ENCODE measurements at regions not wholly inside any gene's neighbourhood (a gene's known extent, or its start where the extent isn't known, plus 50 kb on each side); places are given as distances from the start of the nearest gene placed in this dataset.

DNA sequence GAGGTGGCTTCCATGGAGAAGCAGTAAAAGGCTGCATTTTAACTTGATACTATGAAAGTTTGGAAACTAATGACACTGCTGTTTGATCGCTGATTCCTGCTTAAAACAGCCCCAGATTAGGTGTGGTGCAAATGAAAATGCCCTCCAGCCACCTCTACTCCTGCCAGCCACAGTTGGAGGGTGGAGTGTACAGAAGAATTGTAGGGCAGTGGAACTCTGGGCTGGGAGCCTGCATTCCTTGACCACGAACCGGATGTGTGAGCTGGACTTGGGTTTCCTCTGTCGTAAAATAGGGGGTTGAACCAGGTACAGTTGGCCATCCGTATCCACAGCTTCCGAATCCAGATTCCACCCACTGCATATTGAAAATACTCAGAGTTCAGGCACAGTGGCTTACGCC is 84.6 kb upstream of the RFX8 start:
- H3K9ac ChIP-seq (ENCODE audit: insufficient read depth in 1 of 2, low read depth in 2 of 2, low read length in 2 of 2) = no peak overlapping the region
- no peaks in the 10 kb centered on the region for H3K9me3 ChIP-seq (replicated peaks; ENCODE audit: control insufficient read depth, insufficient read depth, low read depth, low read length)
- POLR2A ChIA-PET = no interaction called here
- DNase-seq (ENCODE audit: extremely low read depth in 1 of 4, low spot score in 3 of 4) = no peak
- H4K20me1 ChIP-seq (replicated peaks; ENCODE audit: control insufficient read depth, insufficient read depth, low read length) = no peaks in the 10 kb centered on the region
- H2AFZ ChIP-seq (ENCODE audit: low read depth, low read length) = no peak overlapping the region
- H3K27ac ChIP-seq (ENCODE audit: extremely low read depth, low read depth, low read length) = no peak overlapping the region
- ATAC-seq = no peak
- TF ChIP-seq NR1H2 (CRISPR knock-in tag; IDR thresholded peaks at IDR 0.05) (no peak), ZSCAN29 (IDR thresholded peaks at IDR 0.05) (no peak), ZNF778 (CRISPR knock-in tag; IDR thresholded peaks at IDR 0.05) (no peak), OTX1 (CRISPR knock-in tag; IDR thresholded peaks at IDR 0.05) (no peak), ZBTB8A (IDR thresholded peaks at IDR 0.05; ENCODE audit: partially characterized antibody) (no peak), ZNF589 (CRISPR knock-in tag; IDR thresholded peaks at IDR 0.05; ENCODE audit: low read depth) (no peak), ZNF212 (CRISPR knock-in tag; IDR thresholded peaks at IDR 0.05) (no peak), HLTF (IDR thresholded peaks at IDR 0.05) (no peak), BHLHE40 (IDR thresholded peaks at IDR 0.05; ENCODE audit: low read length) (no peak), RBM15 (IDR thresholded peaks at IDR 0.05; ENCODE audit: insufficient read depth, low read length) (no peak), HNRNPLL (IDR thresholded peaks at IDR 0.05; ENCODE audit: low read depth, low read length, poor library complexity, severe bottlenecking) (no peak), ARNT (IDR thresholded peaks at IDR 0.05) (no peak), ZNF384 (IDR thresholded peaks at IDR 0.05; ENCODE audit: low read depth, low read length) (no peak), TAF15 (IDR thresholded peaks at IDR 0.05; ENCODE audit: low read depth, low read length) (no peak), SMARCE1 (IDR thresholded peaks at IDR 0.05) (no peak), RHOXF2B (CRISPR knock-in tag; conservative IDR thresholded peaks at IDR 0.05) (no peak), ZBTB1 (CRISPR knock-in tag; IDR thresholded peaks at IDR 0.05; ENCODE audit: borderline replicate concordance, low read depth) (no peak)
- TF ChIP-seq, protein P1, sequence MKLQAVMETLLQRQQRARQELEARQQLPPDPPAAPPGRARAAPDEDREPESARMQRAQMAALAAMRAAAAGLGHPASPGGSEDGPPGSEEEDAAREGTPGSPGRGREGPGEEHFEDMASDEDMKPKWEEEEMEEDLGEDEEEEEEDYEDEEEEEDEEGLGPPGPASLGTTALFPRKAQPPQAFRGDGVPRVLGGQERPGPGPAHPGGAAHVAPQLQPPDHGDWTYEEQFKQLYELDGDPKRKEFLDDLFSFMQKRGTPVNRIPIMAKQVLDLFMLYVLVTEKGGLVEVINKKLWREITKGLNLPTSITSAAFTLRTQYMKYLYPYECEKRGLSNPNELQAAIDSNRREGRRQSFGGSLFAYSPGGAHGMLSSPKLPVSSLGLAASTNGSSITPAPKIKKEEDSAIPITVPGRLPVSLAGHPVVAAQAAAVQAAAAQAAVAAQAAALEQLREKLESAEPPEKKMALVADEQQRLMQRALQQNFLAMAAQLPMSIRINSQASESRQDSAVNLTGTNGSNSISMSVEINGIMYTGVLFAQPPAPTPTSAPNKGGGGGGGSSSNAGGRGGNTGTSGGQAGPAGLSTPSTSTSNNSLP (IDR thresholded peaks at IDR 0.05; ENCODE audit: borderline replicate concordance, low read depth, low read length) = no peak
- TF ChIP-seq, protein P2, sequence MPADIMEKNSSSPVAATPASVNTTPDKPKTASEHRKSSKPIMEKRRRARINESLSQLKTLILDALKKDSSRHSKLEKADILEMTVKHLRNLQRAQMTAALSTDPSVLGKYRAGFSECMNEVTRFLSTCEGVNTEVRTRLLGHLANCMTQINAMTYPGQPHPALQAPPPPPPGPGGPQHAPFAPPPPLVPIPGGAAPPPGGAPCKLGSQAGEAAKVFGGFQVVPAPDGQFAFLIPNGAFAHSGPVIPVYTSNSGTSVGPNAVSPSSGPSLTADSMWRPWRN (IDR thresholded peaks at IDR 0.05; ENCODE audit: low read depth) = no peak
- in situ Hi-C loops (cut with MboI) = no loop called here
- H3K4me3 ChIP-seq = no peak overlapping the region
- H3K9me1 ChIP-seq (ENCODE audit: control insufficient read depth, insufficient read depth, low read length) = no peaks in the 10 kb centered on the region
- no peaks in the 10 kb centered on the region for H3K79me2 ChIP-seq (ENCODE audit: control insufficient read depth, insufficient read depth, low read length)
- WGBS (ENCODE audit: insufficient coverage, low coverage, missing lambda C conversion rate) = under 1% methylated on average over 7 of the region's 7 CpGs
- FAIRE-seq = no peak
- H3K4me2 ChIP-seq (ENCODE audit: insufficient read depth, low read length) = no peak overlapping the region
- CTCF ChIA-PET (ENCODE audit: low intra/inter-chr PET ratio) = no interaction called here
- no TSS peak for BruUV-seq (replicated peaks)
- peaks cover 19 to 59% of the 10 kb centered on the region in 2 experiments for H3K27me3 ChIP-seq (ENCODE audit: control insufficient read depth in 2 of 2, insufficient read depth in 2 of 2, low read length in 2 of 2)
- intact Hi-C loops (cut with micrococcal nuclease) = no loop called here
- H3K4me1 ChIP-seq (replicated peaks in 1 of 2; ENCODE audit: control insufficient read depth in 2 of 2, insufficient read depth in 2 of 2, low read length in 2 of 2) = no peaks in the 10 kb centered on the region; a peak in 1 of 5 replicates
- H3K36me3 ChIP-seq (ENCODE audit: control insufficient read depth, insufficient read depth, low read length) = no peaks in the 10 kb centered on the region
